GM18870 (cell line): ENCODE measurements at regions not wholly inside any gene's neighbourhood (a gene's known extent, or its start where the extent isn't known, plus 50 kb on each side); places are given as distances from the start of the nearest gene placed in this dataset.

Experiments used
- ATAC-seq: cut with Tn5 transposase; IDR thresholded peaks from one replicate; pipeline ENCODE4 v1.9.1; 2021; ENCODE audit warnings: moderate library complexity; ENCODE audit not compliant: unreplicated experiment

DNA sequence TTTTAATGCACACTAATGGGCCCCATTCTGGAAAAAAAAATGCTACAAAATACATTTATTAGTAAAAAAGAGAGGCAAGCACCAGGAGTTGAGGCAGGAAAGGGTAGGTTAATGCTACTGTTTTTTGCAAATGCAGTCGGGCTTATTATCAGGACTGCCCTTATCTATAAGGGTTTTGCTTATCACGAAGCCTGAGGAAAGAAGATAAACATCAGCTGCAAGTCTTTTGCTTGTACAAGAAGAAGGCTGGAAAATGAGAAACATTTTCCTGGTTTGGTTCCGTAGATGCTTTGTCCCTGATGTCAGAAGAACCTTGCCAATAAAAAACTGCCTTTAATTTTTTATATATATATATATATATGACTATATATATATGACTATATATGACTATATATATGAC is 189.3 kb upstream of the VGLL2 start:
- ATAC-seq: no peak

DNA sequence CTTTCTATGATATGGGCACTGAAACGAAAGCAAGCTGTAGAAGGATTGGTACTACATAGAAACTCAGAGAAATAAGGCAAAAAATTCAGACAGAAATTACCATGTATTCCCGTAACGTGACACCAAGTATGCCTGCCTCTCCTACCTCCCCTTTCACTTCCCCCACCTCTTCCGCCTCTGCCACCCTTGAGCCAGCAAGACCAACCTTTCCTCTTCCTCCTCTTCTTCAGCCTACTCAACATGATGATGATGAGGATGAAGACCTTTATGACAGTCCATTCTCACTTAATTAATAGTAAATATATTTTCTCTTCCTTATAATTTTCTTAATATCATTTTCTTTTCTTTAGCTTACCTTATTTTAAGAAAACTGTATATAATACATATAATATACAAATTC is 188.1 kb upstream of the VGLL2 start:
- ATAC-seq: no peak

DNA sequence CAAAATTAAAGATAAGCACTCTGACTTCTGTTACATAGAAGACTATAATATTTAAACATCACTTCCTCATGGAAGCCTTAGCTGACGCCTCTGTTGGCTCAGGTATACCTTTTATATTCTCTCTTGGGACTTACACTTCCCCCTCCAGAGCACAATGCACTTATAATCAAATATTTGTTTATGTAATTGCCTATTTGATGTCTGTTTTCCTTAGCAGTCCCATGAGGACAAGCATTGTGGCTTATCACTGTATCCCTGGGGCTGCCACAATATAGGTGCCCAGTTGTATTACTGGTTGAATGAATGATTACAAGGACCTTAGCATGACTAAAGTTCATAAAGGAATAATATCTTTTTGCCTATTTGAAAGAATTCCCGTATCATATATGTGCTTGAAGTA is 186.7 kb upstream of the VGLL2 start:
- ATAC-seq: no peak

DNA sequence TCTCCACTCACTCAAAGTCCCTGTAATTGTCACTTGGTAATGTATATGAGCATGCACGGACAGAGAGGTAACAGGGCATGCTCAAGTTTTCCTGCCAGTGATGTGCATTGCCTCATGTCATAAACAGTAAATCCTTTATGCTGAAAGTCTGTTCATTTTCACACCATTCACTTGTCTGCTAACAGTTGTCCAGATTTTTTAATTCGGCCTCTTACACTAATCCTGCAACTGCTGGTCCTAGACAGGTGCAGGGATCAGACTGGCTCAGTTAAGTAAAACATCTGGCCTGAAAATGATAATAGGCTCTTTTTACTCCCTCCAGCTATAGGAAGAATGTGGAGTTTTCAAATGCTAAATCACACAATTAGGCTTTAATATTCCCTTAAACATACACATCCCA is 185.4 kb upstream of the VGLL2 start:
- ATAC-seq: no peak

DNA sequence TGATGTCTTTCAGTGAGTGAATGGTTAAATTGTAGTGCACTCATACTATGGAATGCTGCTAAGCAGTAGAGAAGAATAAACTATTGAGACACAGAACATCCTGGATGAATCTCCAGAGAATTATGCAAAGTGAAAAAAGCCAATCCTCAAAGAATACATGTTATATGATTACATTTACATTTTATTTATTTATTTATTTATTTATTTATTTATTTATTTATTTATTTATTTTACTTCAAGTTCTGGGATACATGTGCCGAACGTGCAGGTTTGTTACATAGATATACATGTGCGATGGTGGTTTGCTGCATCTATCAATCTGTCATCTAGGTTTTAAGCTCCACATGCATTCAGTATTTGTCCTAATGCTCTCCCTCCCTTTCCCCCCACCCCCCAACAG is 175.8 kb upstream of the VGLL2 start:
- no peak for ATAC-seq

DNA sequence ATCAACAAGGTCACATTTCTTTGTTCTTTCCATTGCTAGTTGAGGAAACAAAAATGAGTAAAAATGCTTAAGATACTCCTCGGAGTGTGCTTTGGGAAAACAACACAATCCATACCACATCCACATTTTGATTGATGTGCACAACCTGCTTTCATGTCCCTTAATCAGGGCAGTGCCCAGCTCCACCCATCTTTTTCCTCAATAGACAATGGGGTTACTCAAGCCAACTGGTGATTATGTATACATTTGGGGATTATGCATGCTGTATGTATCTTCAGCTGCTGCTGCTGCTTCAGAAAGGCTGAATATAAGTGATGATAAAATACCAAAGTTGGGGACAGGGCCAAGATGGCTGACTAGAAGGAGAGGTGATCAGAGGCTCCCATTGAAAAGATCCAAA is 155.2 kb upstream of the VGLL2 start:
- ATAC-seq: no peak

DNA sequence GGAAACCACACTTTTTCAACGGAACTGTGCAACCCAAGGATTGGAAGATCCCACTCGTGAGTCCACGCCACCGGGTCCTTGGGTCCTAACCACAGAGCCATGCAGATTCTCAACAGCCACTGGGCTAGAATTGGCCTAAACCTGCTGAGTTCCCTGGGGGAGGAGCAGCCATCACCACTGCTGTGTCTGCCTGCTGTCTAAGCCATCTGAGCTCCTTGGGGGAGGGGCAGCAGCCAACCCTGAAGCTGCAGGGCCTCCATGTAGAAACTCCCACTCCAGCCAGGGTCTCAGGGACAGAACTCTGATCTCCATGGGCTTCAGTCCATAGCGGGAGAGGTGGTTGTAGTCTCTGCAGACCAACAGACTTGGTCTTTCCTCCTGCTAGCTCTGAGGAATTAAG is 154.6 kb upstream of the VGLL2 start:
- ATAC-seq: no peak

DNA sequence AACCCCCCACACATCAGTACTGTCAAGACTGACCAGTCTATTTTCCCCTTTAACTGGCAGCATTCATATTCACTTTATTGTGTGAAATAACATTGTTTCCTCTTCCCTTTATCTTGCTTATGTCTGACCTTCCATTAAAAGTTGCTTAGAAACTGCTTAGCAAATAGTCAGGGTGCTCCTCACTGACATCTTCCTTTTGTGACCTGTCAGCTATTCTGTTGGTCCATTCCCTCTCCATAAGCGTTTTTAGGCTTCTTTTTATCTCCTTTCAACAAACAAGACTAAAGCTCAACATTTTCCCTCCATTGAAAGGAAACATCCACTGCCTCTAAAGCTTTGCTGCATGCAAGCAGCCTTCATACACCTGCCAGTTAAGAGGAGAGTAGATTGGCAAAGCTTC is 147.7 kb upstream of the VGLL2 start:
- ATAC-seq: no peak

DNA sequence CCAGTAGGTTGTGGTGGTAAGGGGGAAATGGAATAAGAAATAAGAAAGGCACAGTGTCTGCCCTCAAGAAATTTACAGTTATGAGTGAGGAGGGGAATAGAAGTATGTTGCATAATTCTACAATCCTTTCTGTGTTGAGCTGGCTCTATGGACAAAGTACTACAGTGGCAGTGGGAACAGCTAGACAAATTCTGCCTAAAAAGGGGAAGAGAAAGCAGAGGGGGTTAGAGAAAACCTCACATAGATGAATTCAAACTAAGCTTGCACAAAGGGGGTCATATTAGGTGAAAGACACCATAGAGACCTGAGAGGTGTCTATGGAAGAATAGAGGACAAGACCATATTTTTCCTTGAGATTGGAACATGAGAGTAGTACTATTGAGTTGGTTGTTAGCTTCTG is 146.9 kb upstream of the VGLL2 start:
- ATAC-seq: no peak

DNA sequence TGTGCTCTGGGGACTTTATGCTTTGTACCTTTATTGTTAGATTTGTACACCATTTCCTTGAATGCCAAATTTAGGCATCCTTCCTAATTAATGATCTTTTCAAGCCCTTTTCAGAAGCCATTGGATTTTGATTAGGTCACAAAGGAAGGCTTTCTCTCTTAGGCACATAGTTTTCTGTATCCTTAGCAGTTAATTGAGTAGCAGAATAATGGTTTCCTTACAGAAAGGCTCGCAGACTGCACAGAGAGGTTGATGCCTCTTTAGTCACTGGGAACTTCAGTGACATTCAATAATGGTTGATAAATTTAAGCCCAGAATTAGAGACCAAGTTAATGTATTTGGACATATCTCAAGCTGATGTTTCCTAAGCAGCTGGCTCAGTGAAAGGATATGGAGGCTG is 139.1 kb upstream of the VGLL2 start:
- ATAC-seq: no peak

DNA sequence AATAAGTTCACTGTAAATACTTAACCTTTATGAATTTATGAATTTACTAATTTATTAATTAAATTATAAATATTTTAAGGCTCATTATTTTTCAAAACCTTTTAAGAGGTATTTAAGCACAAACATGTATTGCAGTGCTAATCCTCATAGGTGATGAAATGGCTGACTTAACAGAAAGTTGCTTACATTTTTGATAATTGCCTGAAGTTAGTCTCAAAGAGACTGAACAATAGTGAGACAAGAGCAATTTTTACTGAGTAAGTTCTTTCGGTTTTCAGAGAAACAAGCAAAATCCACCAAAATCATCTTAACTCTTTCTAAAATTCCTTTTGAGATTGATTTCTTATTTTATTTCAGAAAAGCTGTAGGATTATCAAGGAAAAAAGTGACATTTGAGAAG is 137.3 kb upstream of the VGLL2 start:
- ATAC-seq: no peak

DNA sequence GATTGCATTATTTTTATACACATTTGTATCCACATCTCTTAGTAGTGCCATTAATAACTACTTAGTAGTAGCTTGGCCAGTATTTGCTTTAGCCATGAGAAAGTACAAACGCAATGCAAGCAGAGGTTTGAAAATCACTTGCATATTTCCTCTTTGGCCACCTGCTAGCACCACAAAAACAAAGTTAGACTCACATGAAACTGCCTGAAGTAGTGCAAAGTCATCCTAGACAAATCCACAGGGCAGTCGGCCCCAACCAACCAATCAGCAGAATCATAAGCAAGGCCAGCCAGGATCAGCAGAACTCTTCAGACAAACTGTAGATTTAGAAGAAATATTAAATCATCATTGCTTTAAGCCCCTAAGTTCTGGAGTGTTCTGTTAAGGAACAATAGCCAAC is 135.2 kb upstream of the VGLL2 start:
- no peak for ATAC-seq

DNA sequence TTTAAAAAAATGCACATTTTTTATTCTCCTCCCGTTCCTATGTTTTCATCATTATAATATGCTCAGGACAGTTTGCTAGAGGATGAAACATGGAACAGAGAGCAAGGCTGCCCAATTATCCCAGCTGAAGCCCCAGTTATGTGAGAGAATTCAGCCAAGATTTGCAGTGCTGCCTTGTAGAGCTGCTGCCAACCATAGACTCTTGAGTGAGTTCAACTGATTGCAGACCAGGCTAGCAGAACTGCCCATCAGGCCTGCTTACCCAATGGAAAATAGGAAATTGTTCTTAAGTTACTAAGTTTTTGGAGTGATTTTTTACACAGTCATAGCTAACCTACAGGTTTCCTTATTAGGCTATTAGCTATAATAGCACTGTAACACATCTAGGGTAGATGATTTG is 128.7 kb upstream of the VGLL2 start:
- no peak for ATAC-seq

DNA sequence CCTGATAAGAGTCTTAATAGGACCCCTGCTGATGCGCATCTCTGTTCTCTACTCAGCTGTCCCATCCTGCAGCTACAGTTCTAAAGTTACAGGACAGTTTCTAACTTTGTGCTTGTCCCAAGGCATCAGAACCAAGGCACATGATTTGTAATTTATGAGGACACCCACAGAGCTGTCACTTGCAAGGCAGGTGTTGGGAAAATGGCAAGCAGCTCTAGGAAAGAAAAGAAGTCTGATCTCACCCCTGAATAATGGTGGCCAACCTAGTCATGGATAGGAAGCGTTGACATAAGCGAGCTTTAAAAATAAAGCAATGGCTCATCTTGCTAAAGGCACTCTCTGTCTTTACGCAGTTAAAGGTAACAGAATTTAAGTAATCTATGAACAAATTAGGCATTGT is 127.6 kb upstream of the VGLL2 start:
- ATAC-seq: no peak

DNA sequence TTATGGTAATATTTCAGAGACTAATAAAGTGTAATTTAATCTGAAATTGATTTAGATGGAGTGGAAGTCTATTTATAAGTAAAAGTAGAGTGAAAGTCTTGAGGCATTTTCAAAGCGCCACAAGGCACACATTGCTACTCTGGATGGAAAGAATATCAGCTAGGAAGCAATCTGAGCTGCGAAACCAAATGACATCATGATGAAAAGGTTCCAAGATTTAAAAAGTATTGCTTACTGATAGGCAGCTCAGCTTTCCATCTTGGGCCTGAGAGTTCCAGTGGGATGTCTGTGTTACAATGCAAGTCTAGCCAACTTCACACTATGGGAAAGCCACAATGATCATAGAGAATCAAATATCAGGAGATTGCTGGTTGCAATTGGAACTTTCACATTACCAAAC is 126.9 kb upstream of the VGLL2 start:
- ATAC-seq: no peak

DNA sequence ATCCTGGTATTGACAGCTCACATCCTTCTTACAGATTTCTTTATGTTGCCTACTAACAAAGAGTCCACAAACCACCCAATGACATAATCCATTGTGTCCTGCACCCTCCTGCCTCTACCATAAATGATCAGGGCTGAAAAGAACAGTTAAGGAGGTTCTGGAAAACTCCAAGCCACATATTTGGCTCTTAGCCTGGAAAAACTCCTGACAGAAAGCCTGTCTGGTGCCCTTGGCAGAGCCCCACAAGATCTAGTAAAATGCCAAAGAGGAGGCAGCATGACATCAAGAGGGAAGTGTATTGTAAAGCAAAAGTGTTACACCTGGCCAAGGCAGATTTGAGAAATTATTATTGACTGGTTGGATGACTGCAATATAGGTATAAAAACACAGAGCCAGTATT is 126.4 kb upstream of the VGLL2 start:
- no peak for ATAC-seq

DNA sequence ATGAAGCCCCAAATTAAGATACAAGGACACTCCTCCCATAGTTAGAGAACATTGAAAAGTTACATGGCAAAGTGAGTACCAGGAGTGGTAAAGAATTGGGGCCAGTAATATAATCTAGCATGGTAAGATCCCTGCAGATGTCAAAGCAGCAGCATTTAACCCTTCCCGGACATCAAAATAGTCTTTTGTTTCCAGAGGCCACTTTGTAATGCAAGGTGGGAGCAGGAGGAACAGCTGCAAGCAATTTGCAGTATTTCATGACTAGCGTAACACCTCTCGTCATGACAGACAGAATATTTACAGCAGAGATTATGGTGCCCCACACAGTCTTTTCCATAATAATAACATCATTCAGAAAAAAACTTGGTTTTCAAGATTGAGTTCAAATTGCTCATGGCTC is 123.2 kb upstream of the VGLL2 start:
- ATAC-seq: no peak

DNA sequence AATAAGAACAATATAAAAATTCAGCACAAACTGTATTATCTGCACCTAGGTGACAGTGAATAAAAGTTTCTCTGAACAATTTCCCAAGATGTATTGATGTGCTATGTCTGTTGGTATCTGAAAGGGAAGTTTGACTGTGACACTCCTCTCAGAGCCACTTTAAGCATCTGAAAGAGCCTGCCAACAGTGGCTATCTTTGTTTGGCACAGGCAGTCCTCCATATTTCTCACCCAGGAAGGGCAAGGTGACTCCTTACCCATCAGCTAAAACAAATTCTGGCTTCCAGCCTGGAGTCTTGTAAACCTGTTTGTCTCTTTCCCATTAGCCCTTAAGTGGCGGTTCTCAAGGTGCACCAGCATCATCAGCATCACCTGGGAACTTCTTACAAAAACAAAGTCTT is 122.4 kb upstream of the VGLL2 start:
- no peak for ATAC-seq

DNA sequence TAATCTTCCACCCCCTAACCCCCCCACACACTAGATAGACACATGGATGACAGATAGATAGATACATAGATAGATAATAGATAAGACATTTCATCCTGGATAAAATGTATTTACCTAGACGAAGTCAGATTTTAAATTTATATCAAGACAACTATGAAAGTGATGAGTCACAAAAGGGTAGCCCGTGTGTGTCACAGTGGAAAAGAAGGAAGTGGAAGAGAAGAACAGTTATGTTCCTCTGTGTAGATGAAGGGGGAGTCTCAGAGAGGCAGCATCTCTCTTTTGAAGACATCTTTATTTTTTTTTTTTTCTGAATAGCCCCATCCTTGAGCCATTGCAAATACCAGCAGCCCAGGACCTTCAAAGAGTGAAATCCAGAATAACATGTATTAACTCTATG is 121.7 kb upstream of the VGLL2 start:
- no peak for ATAC-seq

DNA sequence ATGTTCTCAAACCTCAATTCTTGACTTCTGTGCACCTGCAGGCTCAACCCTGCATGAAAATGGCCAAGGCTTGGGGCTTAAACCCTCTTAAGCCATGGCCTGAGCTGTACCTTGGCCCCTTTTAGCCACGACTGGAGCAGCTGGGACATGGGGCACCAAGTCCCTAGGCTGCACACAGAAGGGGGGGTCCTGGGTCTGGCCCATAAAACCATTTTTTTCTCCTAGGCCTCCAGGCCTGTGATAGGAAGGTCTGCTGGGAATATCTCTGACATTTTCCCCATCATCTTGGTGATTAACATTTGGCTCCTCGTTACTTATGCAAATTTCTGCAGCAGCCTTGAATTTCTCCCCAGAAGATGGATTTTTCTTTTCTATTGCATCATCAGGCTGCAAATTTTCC is 119.4 kb upstream of the VGLL2 start:
- no peak for ATAC-seq

DNA sequence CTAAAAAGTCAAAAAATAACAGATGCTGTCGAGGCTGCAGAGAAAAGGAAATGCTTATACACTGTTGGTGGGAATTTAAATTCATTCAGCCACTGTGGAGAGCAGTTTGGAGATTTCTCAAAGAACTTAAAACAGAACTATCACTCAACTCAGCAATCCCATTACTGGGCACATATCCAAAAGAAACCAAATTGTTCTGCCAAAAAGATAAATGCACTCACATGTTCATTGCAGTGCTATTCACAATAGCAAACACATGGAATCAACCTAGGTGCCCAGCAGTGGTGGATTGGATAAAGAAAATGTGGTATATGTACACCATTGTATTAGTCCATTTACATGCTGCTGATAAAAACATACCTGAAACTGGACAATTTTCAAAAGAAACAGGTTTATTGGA is 116.0 kb upstream of the VGLL2 start:
- ATAC-seq: no peak

DNA sequence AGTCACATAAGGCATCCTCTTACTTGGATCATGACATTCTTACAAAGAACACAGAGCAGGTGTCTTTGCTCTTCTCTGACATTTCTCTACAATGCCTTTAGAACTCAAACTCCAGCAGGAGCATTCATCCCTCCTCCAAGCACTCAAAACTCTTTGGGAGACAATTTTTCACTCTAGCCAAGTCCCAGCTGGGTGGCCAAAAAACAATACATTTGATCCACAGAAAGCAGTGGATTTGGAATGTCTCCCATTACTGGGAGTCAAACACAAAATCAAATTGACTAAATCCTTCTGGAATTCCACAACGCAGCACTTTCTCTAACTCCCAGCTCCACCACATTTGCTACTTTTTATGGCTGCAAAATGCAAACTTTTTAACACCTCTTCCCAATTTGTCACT is 108.6 kb upstream of the VGLL2 start:
- ATAC-seq: no peak

DNA sequence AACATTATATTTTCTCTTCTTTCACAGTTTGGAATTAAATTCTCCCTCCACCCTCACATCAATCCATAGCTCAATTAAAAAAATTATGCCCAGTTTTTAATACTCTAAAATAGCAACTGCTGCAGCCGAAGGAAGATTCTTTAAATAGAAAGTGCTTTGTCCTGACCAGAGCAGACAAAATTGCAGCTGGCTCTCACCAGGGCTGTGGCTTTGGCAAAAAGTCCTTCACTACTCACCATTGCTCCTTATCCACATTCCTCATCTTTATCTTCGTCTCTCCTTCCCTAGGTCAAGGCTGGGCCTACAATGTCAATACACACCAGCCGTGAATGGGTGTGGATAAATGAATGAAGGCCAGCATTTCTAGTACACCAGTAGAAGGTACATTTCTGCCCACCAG is 107.9 kb upstream of the VGLL2 start:
- no peak for ATAC-seq

DNA sequence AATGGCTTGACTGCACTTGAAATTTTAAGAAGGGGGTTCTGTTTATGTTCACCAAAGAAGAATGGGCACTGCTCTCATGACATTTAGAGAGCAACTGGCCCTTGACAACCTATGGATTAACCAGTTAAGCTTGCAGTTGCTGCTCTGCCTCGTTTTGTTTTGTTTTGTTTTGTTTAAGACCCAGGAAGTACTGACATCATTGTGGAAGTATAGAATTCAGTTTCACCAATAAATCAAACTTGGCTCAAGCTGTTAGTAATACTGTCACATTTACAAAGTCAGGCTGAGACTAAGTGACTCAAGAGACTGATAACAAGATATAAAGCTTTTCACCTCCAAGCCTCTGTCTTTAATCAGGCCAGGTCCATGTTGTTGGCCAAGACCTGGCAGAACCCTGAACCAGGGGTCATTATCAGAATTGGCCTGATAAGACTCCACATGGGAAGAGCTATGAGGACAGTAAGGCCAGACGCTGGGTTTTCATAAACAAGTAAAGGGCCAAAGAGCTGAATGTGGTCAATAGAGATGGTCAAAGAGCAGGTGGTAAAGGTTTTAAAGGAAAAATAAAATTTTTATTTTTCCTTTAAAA is 99.4 kb upstream of the VGLL2 start:
- no peak for ATAC-seq
